ENCODE measurements at regions not wholly inside any gene's neighbourhood (a gene's known extent, or its start where the extent isn't known, plus 50 kb on each side); places are given as distances from the start of the nearest gene placed in this dataset.

- H3K27ac ChIP-seq = no peak overlapping the region
- TF ChIP-seq CTCF (IDR thresholded peaks at IDR 0.05) = no peak
- no peak for TF ChIP-seq POLR2A (IDR thresholded peaks at IDR 0.05)
- WGBS (ENCODE audit: insufficient coverage, low coverage, low lambda C conversion rate, missing lambda C conversion rate) = 86% methylated on average over 2 of the region's 2 CpGs
- no peaks in the 10 kb centered on the region for H3K27me3 ChIP-seq
- ATAC-seq (no peak), DNase-seq (no peak)
- H3K9me3 ChIP-seq = no peaks in the 10 kb centered on the region
- H3K36me3 ChIP-seq = no peaks in the 10 kb centered on the region
- H3K4me1 ChIP-seq = no peaks in the 10 kb centered on the region
- intact Hi-C loops (cut with DNase I) = loop anchor here in 1 of 2 donors (10.0 kb wide), 1 partner anchor 166 kb away; no protein-coding TSS in a partner anchor
- H3K4me3 ChIP-seq = no peak overlapping the region
Measured at GRCh38 chr13:48761256-48761655, 107.5 kb downstream of the CYSLTR2 start.

- Histone ChIP-seq H3K9me3 (no peaks in the 10 kb centered on the region), H3K27ac (no peak overlapping the region), H3K36me3 (no peaks in the 10 kb centered on the region), H3K4me3 (no peak overlapping the region), H3K27me3 (no peaks in the 10 kb centered on the region), H3K4me1 (no peaks in the 10 kb centered on the region)
- DNase-seq = peak in 2 of 3 donors; percentile 34 to 84
- intact Hi-C loops (cut with DNase I) = loop anchor here (5.0 to 10.0 kb wide), 2 partner anchors 172 to 174 kb away; no protein-coding TSS in a partner anchor
- WGBS (ENCODE audit: insufficient coverage, low coverage, low lambda C conversion rate, missing lambda C conversion rate) = 29% methylated on average over 4 of the region's 4 CpGs
- ATAC-seq = peak; percentile 100
- TF ChIP-seq POLR2A (IDR thresholded peaks at IDR 0.05) (no peak), CTCF (IDR thresholded peaks at IDR 0.05) (peak; percentile 97 to 100 (median 98))
Measured at GRCh38 chr13:48769107-48769704, 115.5 kb downstream of the CYSLTR2 start.

- WGBS (ENCODE audit: insufficient coverage, low coverage, low lambda C conversion rate, missing lambda C conversion rate) = 76% methylated on average over 1 of the region's 1 CpG
- intact Hi-C loops (cut with DNase I) = no loop called here
- no peak overlapping the region for H3K4me3 ChIP-seq
- no peaks in the 10 kb centered on the region for H3K4me1 ChIP-seq
- no peaks in the 10 kb centered on the region for H3K9me3 ChIP-seq
- no peak overlapping the region for H3K27ac ChIP-seq
- no peaks in the 10 kb centered on the region for H3K27me3 ChIP-seq
- no peaks in the 10 kb centered on the region for H3K36me3 ChIP-seq
- no peak for DNase-seq
- ATAC-seq = no peak
- TF ChIP-seq POLR2A (IDR thresholded peaks at IDR 0.05) = no peak
- TF ChIP-seq CTCF (IDR thresholded peaks at IDR 0.05) = no peak
Measured at GRCh38 chr13:48770372-48770771, 116.6 kb downstream of the CYSLTR2 start.

GRCh38 chr13:48772908-48773307 is 119.2 kb downstream of the CYSLTR2 start:
- H3K9me3 ChIP-seq = no peaks in the 10 kb centered on the region
- H3K27me3 ChIP-seq = no peaks in the 10 kb centered on the region
- no peak overlapping the region for H3K4me3 ChIP-seq
- 47% methylated on average over 1 of the region's 1 CpG for WGBS (ENCODE audit: insufficient coverage, low coverage, low lambda C conversion rate, missing lambda C conversion rate)
- TF ChIP-seq CTCF (IDR thresholded peaks at IDR 0.05) = no peak
- TF ChIP-seq POLR2A (IDR thresholded peaks at IDR 0.05) = no peak
- H3K36me3 ChIP-seq = no peaks in the 10 kb centered on the region
- H3K27ac ChIP-seq = no peak overlapping the region
- ATAC-seq (no peak), DNase-seq (no peak)
- intact Hi-C loops (cut with DNase I) = no loop called here
- H3K4me1 ChIP-seq = no peaks in the 10 kb centered on the region

Measured in right lobe of liver (tissue), 6 donors.